GM19035 (cell line): ENCODE measurements at regions not wholly inside any gene's neighbourhood (a gene's known extent, or its start where the extent isn't known, plus 50 kb on each side); places are given as distances from the start of the nearest gene placed in this dataset.
"Not testable (repeated sequence)": the region's sequence is repeated elsewhere in the genome, so short reads cannot be mapped to it uniquely, and the experiment has no call there.

Experiments
- ATAC-seq: cut with Tn5 transposase; IDR thresholded peaks from one replicate; pipeline ENCODE4 v1.9.1; 2021; ENCODE audit not compliant: unreplicated experiment

- ATAC-seq = peak; percentile 53
These were observed 137.7 kb upstream of the GRIA1 start for GRCh38 chr5:153352685-153353219.

- ATAC-seq = no peak
These were observed 132.9 kb upstream of the GRIA1 start for GRCh38 chr5:153357493-153358112.

DNA sequence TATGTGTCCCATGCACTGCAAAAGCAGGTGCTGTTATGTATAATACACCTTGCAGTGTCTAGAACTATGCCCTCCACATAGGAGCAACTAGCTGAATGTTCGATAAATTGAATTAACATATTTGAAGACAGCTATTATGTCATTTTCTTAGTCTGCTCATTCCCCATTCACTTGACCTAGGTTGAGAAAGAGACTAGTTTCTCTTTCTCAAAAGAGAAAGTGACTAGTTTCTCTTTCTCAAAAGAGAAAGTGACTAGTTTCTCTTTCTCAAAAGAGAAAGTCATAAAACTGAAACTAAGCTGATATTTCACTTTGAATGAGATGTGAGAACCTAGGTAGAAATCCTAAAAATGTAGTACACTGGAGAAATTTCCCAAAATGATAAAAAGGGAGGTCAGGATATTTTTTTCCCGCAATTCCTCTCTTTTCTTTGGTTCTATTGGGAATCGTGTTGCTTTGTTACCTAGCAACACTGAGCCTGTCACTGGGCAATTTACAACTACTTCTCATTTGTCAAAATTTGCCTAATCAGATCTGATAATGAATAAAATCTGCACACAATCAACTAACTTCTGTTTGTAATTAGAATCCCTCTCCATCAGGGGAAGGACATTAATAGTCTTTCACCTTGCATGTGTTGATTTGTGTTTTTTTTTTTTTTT lies 132.0 kb upstream of the GRIA1 start:
- peak; percentile 75 for ATAC-seq

DNA sequence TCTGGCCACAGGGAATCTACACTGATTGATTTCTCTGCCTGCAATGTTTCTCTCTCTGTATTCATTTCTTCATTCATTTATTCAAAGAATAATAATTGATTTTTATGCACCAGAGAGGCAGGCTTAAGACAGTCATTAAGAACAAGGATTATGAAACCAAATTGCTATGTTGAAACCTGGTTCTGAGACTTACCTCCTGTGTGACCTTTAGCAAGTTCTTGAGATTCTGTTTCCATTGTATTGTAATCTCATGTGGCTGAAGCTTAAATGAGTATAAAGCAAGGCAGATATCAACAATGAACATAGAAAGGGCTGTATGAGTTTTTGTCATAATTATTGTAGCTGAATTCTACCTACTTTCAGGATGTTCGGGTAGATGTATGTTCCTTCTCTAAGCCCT lies 129.6 kb upstream of the GRIA1 start:
- no peak for ATAC-seq

DNA sequence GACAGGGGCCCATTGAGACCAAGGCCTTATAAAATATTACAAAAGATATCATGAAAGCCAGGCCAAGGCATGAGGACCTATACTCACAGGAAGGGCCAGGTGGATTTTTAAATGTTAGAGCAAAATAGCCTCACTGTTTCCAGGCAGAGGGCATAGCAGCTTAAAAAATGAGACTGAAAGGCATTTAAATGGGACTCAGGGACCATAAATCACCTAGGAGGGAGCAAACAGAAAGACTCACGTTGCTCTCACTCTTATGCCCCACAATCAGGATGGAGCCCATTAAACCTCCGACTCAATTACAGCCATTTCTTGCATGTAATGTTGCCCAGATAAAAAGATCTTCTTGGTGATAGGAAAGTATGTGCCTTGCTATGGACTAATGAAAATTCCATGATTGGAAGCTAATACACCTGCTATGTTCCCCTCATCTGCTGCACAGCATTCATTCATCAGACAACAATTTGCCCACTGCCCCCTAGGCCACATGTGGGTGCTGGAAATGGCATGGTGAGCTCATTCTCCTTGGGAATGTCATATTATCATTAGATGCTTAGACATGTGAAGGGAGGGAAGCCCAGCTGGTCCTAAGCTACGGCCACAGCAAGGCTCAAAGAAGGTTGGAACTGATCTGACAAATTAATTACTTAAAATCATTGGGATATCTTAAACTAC lies 128.6 kb upstream of the GRIA1 start:
- ATAC-seq = no peak

GRCh38 chr5:153365547-153365946 lies 124.9 kb upstream of the GRIA1 start:
- no peak for ATAC-seq

DNA sequence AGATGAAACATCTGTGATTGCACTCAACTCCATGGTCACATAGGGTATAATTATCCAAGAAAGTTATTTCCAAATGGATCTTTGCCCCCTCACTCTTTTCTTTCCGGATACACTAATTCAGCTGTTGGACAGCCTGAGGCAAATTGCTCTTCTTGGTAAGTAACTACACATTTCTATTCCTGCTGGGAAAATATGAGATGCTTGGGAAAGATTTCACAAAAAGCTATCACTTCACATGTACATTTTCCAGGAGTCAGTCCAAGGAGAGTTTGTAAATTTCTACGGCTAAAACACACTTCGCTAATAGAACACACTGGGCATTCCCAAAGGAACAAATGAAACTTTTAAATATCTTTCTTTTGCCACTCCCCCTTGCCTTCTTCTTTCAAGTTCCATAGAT lies 123.0 kb upstream of the GRIA1 start:
- no peak for ATAC-seq

DNA sequence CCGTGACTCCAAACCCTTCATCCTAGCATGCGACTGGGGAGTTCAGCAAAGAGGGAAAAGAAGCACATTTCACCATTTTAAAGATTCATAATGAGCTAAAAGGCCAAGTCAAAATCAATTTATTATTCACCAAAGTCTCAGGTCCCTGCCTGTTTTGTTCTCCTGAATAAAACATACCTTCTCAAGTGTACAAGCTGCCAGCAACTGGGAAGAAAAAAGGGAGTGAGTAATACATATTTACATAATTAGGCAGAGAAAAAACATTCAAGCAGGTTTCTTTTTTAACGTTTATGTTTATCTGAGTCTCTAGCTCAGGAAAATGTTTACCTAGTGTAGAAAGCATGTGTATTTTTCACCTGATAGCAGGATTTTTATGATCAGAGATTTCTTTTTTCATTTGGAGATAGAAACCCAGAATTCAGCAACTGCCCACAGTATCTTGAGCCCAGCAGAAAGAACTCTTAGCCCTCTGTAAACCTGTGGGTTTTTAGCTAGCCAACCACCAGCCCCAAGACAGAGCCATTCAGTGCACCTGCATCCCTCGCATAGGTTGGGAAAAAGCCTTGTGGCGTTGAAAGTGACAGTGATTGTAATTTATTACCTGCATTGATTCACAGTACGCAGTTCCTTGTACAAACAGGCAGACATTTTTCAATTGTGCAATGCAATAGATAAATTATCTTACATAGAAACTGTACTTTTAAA lies 117.9 kb upstream of the GRIA1 start:
- ATAC-seq = no peak

DNA sequence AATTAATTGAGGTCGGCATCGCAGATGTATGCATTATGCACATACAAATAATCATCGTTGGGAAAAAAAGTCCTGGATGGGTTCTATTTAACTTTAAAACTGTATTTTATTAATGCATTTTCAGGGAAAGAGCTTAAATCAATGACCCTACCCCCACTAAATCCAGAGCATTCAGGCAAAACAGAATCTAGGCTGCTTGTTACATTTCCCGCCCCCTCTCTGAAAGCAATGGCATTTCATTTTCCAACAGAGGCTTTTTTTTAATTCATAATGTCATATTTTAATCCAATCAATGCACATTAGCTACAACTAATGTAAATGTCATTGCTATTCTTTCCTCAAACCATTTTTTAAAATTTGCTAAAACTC lies 117.4 kb upstream of the GRIA1 start:
- ATAC-seq = no peak

- ATAC-seq = not testable (repeated sequence)
These were observed 108.8 kb upstream of the GRIA1 start for GRCh38 chr5:153381630-153382029.

DNA sequence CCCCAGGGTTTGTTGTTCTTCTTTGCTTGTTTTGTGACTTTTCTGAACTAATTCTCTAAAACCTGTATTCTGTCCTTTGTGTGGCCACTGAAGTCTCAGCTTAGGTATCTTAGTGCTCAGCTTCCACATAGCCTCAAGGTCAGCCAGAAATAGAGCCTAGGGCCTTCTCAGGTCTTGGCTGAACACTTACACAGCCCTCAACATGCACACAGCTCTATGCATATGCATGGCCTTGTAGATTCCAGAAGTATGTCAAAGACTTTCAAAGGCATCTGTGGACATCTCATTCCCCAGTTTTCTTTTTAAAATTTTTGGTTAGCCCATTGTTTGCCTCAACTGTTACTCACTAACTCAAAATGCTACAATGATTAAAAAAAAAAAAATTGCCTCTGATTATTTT lies 99.9 kb upstream of the GRIA1 start:
- no peak for ATAC-seq

- no peak for ATAC-seq
These were observed 90.9 kb upstream of the GRIA1 start for GRCh38 chr5:153399595-153399994.

DNA sequence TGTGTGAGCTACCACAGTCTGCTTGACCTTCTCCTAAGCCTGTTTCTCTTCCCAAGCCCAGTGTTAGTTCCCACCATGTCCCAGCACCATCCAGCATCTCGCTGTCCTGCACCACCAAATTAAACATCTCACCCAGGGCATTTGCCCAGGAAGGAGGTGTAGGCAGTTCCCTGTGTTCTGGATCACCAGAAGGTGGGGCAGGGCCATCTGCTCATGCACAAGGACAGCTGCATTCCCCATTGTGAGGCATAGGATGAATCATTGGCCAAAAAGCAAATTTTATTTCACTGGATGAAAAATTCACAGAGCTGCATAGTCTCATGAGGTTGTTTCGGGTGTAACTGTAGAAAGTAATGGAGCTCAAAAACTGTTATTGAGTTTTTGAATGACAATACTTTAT lies 89.5 kb upstream of the GRIA1 start:
- no peak for ATAC-seq

DNA sequence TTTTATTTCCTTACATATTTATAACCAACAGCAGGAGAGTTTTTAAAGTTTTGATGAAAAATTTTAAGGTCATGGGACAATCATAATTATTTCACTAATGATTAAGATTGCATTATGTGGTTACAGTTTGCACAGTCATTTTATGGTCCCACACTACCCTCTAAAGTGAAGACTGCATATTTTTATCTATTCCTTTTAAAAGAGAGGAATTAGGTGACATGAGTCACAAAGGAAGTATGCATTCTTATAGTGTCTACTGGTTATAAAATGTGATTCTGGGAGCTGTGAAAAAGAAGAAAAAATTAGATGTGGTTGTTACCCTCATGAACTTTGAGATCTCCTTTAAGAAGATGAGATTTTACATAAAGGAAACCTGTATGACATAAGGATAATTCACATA lies 87.9 kb upstream of the GRIA1 start:
- ATAC-seq = no peak

- ATAC-seq = no peak
These were observed 87.0 kb upstream of the GRIA1 start for GRCh38 chr5:153403470-153403869.

DNA sequence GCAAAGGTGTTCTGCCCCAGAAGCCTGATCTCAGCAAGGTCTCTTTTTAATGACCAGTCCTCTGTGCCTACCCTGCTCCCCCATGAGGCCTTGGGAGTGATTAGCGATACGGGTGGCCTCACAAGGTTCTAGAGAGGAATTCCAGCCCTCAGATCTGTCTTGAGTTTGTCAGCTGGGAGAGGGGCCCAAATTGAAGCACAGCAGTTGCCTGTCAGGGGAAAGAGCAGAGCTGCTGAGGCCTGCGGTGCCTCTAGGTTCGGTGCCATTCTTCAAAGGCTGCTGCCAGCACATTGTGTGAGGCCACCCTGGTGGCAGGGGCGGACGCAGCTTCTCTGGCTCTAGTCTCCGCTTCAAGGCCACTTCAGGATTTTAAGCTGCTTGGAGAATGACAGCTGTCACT lies 85.7 kb upstream of the GRIA1 start:
- ATAC-seq = no peak

DNA sequence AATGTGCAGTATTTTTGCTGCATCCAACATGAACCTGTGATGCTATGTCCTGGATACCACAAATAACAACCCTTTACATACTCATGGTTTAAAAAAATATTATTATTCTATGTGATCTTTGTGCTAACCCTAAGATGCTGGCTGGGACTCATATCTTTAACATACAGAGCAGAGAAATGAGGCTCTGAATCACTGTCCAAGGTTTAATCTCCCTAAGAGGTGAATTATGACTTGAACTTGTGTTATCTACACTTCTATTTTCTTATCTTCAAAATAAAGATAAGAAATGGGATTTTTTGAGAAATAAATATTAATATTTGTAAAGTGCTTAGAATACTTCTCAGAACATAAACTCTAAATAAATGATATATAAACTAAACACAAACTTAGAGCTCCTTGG lies 68.8 kb upstream of the GRIA1 start:
- no peak for ATAC-seq

DNA sequence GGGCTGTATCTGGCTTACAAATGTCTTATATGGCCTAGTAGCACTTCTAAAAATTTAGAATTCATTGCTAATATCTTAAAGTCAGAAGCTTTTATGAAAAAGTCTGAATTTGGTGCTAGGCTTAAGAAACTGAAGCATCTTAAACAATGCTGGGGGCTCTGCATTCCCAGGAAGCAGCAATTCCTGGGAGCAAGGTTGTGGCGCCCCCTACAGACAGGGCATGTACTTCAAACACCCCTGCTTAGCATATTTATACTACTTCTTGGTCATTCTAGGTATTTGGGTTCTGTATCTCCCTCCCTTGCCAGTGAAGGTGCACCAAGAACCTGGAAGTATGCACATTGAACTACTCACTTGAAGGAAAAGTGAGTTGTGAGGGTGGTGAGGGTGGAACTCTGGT lies 64.6 kb upstream of the GRIA1 start:
- no peak for ATAC-seq

DNA sequence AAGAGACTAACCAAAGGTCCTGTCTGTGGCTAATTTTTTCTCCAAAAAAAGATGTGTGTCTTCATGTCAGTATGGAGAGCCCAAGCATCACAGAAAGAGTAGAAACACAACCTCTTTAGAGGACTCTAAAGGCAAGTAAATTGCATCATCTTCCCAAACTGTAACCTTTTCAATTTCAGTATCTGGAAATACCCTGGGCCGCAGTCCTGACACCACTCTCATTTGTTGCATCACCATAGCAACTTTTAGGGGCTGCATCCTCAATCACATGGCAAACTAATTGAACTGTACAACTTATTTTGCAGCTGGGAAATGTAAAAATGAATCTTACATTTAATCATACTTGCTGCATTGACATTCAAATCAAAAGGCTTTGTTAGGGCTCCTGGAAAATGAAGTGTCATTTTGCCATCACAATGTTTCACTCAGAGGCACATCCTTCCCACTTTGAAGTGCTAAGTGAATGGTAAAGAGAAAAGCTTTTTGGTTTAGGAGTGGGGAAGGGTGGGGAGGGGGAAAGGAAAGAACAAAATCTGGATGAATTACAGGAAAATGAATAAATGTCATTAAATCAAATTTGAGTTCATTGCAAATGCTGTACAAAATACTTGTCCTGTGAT lies 60.6 kb upstream of the GRIA1 start:
- peak; percentile 83 for ATAC-seq

DNA sequence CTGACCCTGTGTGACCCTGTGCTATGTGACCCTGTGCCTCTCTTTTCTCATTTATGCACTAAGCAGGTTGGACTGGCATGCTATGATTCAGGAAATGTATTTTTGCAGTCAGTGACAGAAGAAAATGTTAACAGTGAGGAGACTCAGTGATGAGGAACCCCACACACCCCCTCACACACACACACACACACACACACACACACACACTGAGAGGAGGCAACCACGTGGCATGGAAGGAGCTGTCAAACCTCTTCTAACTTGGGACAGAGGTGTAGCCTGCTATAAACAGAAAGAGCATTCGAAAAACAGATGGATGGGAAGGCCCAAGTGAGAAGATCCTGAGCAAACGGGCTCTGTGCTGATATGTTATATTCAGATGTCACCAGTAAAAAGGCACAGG lies 57.9 kb upstream of the GRIA1 start:
- no peak for ATAC-seq

DNA sequence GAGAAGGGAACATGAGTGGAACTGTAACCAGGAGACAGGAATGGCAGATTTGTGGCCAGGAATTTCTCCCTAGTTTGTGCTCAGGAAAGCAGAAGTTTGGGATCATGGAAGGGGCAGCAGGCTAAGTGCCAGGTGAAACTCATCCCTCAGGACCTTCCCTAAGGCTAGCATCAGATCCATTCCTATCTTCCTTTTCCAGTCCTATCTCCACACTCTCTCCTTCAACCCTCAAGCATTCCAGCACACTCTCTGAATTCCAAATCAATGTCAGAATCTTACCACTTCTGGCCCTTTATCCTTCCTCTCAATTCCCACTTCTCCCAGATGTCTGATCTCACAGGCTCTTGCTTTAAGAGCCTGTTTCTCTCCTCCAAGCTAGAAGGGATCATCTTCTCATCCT lies 53.2 kb upstream of the GRIA1 start:
- no peak for ATAC-seq
